HFF-Myc (cell line): ENCODE measurements at regions not wholly inside any gene's neighbourhood (a gene's known extent, or its start where the extent isn't known, plus 50 kb on each side); places are given as distances from the start of the nearest gene placed in this dataset.

Experiments
- DNase-seq: peaks from one replicate; pipeline ENCODE4 v3.0.0-alpha.2; 2011; ENCODE audit warnings: low read depth; ENCODE audit errors: extremely low read depth
- H3K4me3 ChIP-seq: replicated peaks from 2 replicates; pipeline ENCODE4 v1.5.1; 2011; ENCODE audit warnings: low read depth, mild to moderate bottlenecking, control low read depth, low read length
- CTCF ChIP-seq: IDR thresholded peaks from 2 replicates; pipeline ENCODE4 v1.5.1; 2012; ENCODE audit warnings: mild to moderate bottlenecking, low read depth, low read length, control low read depth; ENCODE audit errors: missing control alignments

DNA sequence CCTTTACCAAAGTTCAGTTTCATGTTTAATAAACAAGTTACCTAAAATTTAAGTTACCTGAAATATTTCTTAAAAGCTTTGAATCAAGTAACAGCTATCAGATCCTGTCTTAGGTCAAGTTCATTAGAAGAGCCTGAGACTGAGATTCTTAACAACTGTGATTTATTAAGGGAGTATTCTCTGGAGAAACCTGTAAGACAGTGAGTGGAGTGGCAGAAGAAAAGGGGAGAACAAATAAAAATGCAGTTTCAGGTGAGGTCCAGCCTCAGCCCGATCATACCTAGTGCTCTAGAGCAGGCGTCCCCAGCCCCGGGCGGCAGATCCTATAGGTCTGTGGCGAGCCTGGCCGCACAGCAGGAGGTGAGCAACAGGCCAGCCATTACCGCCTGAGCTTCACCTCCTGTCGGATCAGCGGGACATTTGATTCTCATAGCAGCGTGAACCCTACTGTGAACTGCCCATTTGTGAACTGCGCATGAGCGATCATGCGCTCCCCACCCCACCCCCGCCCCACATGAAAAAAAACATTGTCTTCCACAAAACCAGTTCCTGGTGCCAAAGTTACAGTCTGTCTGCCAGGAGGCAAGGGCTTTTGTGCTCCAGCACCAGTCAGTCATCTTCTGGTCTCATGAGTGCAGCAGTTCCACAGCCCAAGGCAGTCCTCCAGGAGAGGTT, 59.2 kb upstream of the ADGRB3 start:
- DNase-seq: no peak
- no peak for TF ChIP-seq CTCF
- no peak overlapping the region for H3K4me3 ChIP-seq

GRCh38 chr6:68572975-68573374, 62.1 kb upstream of the ADGRB3 start:
- no peak for DNase-seq
- no peak for TF ChIP-seq CTCF
- H3K4me3 ChIP-seq: no peak overlapping the region

DNA sequence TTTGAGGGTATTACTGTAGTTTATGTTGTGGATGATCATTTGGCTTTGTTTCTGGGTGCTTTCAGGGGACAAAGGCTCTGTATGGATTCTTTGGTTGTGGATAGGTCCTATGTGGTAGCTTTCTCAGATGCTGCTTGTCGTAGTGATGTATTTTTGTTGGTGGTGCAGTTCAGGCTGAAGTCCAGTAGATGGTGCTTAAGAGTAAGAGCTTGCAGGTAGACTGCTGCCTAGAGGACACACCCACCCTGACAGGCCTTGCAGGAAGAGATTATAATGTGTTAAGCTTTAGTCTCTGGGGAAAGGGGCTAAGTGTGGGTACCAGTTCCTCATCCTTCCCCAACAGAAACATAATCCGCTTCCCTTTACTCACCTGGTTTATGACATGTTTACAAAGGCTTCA, 62.6 kb upstream of the ADGRB3 start:
- TF ChIP-seq CTCF: no peak
- H3K4me3 ChIP-seq: no peak overlapping the region
- DNase-seq: no peak

GRCh38 chr6:68559716-68560115, 75.4 kb upstream of the ADGRB3 start:
- no peak for TF ChIP-seq CTCF
- no peak overlapping the region for H3K4me3 ChIP-seq
- no peak for DNase-seq

- DNase-seq: no peak
- H3K4me3 ChIP-seq: no peak overlapping the region
- TF ChIP-seq CTCF: no peak
These were observed 76.0 kb upstream of the ADGRB3 start for GRCh38 chr6:68559070-68559469.

DNA sequence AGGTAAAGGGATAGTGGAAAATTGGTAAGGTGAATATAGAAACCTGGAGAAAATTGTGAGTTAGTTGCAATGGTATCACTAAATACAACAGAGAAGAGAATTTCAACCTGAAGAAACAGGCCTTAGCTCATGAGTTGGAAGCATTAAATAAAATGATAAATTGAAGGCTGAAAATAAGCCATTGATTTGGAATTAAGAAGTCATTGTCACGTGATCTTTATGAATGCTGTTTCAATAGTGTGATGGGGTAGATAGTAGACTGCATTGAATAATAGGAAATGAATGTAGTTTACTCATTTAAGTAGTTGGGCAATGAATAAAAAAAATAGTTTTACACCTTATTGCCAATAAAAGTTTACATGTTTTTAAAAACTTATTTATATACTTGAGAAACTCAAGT, 88.5 kb upstream of the ADGRB3 start:
- DNase-seq: no peak
- no peak for TF ChIP-seq CTCF
- no peak overlapping the region for H3K4me3 ChIP-seq

DNA sequence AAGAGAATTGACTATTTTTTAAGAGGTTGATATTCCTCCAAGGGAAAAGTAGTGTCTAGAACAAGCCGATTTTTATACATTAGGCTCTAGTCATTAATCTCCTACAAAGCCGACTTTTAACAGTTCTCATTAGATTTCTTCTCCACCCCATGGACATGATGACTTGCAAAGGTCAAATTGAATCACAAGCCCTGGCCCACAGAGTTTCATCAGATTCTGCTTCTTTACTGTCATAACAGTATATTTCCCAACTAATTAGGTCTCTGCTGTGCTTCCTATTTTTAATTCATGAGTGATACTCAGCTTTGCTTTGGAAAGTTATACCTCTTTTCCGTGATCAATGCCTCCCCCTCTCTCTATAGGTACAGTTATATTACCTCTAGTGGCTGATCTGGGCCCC, 90.6 kb upstream of the ADGRB3 start:
- DNase-seq: no peak
- no peak for TF ChIP-seq CTCF
- no peak overlapping the region for H3K4me3 ChIP-seq
